GM13976 (cell line): ENCODE measurements at regions not wholly inside any gene's neighbourhood (a gene's known extent, or its start where the extent isn't known, plus 50 kb on each side); places are given as distances from the start of the nearest gene placed in this dataset.
A peak's percentile ranks its signal among the peaks of the same experiment; 100 is the strongest.

Source experiments
- DNase-seq: peaks from one replicate; pipeline ENCODE4 v3.0.0; 2012; ENCODE audit warnings: low spot score
- in situ Hi-C: fragments of 300-500 bp; cut with MboI; formaldehyde crosslinking; loops from one replicate; pipeline ENCODE4 v1.12.0; 2022; ENCODE audit warnings: low sequenced_read_pairs, mixed read lengths, inconsistent platforms; ENCODE audit not compliant: unreplicated experiment
- TF ChIP-seq, protein P1 (sequence below): IDR thresholded peaks from 2 replicates; pipeline ENCODE4 v1.5.1; 2012; ENCODE audit warnings: borderline replicate concordance, mild to moderate bottlenecking; ENCODE audit not compliant: insufficient read depth; ENCODE audit errors: extremely low read depth, missing control alignments, control extremely low read depth

DNA sequence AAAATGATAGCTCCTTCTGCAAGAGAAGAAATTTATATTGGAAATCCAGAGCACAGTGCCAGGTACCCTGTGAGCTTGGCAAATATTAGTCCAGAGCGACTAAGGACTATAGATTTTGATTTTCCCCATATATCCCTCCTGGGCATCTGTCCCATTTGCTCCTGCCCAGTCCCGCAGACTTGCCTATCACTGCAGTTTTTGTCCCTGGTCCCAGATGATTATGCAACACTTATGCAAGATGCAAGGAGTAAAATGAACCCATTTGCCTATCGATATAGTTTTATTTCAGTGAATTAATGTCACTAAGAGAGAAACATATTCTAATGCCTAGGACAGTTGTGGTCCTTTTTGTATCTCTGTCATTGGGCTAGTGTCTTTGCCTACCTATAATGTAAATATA is 215.9 kb upstream of the BMP4 start:
- in situ Hi-C loops: loop anchor here (10.0 kb wide), 1 partner anchor 638 kb away; no protein-coding TSS in a partner anchor
- TF ChIP-seq, protein P1, sequence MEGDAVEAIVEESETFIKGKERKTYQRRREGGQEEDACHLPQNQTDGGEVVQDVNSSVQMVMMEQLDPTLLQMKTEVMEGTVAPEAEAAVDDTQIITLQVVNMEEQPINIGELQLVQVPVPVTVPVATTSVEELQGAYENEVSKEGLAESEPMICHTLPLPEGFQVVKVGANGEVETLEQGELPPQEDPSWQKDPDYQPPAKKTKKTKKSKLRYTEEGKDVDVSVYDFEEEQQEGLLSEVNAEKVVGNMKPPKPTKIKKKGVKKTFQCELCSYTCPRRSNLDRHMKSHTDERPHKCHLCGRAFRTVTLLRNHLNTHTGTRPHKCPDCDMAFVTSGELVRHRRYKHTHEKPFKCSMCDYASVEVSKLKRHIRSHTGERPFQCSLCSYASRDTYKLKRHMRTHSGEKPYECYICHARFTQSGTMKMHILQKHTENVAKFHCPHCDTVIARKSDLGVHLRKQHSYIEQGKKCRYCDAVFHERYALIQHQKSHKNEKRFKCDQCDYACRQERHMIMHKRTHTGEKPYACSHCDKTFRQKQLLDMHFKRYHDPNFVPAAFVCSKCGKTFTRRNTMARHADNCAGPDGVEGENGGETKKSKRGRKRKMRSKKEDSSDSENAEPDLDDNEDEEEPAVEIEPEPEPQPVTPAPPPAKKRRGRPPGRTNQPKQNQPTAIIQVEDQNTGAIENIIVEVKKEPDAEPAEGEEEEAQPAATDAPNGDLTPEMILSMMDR: no peak
- DNase-seq: no peak

- TF ChIP-seq, protein P1: no peak
- in situ Hi-C loops: loop anchor here (10.0 kb wide), 1 partner anchor 639 kb away; no protein-coding TSS in a partner anchor
- no peak for DNase-seq
Observed at GRCh38 chr14:54173802-54174201, 217.2 kb upstream of the BMP4 start.

DNA sequence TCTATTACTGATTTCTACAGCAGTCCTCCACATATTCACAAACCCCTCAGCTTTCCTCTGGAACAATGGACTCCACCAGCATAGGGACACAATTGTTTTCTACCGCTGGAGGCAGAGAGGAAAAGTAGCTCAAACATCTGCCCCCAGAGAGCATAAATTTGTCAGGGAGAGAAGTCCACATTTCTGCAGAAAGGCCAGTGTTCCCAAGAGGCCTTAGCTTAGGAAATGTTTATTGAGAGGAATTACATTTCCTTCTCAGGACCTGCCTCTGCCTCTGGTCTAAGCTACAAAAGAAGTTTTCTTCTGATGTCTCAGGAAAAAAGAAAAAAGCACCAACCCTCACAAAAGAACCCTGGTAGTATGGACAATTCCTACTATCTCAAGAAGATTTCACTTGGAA is 217.8 kb upstream of the BMP4 start:
- DNase-seq: no peak
- TF ChIP-seq, protein P1: no peak
- in situ Hi-C loops: loop anchor here (10.0 kb wide), 1 partner anchor 640 kb away; no protein-coding TSS in a partner anchor

DNA sequence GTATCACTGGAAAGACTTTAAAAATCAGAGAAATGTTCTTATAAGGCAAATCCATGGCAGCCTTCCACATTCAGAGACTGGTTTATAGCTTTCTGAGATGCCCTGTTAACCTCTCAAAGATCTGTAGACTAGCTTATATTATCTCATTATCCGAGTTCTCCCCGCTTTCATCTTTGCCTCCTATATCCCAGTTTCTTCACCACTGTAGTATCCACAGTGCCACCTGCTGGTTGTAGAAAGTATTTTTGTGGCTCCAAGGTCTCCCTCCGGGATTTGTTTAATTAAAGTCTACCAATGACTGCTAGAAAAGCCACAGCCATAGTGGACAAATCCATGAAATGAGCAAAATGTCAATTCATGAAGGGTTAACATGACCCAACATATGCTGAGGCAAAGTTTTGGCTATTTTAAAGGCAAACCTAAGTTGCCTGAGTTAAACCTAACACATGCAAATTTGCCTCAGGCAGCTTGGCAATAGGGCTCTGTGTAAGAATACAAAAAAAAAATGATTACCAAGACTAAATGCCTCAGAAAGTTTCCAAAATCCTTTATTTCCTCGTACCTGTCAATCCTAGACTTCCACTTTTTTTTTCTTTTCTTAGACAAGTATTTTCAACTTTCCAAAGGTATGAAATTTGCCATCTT is 218.8 kb upstream of the BMP4 start:
- TF ChIP-seq, protein P1: peak; percentile 52
- in situ Hi-C loops: loop anchor here (10.0 kb wide), 1 partner anchor 641 kb away; no protein-coding TSS in a partner anchor
- DNase-seq: peak; percentile 44

DNA sequence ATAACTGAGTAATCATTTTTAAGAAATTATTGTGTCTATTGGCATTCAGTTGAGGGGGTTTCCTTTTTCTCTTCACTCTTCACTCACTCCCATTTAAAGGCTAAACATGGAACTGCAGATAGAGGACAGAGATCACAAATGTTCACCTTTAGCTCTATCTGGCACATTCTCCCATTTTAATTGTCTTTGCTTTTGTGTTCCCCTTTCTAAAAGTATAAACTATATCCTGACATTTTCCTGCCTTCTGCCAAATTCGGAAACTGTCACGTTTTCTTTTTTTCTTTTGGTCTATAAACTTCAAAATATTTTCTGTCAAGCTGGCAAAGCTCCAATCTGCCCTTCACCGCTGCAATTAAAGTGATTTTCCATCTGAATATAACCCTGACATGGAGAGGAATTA is 219.8 kb upstream of the CDKN3 start:
- no peak for DNase-seq
- in situ Hi-C loops: loop anchor here (10.0 kb wide), 1 partner anchor 642 kb away; no protein-coding TSS in a partner anchor
- TF ChIP-seq, protein P1: no peak

DNA sequence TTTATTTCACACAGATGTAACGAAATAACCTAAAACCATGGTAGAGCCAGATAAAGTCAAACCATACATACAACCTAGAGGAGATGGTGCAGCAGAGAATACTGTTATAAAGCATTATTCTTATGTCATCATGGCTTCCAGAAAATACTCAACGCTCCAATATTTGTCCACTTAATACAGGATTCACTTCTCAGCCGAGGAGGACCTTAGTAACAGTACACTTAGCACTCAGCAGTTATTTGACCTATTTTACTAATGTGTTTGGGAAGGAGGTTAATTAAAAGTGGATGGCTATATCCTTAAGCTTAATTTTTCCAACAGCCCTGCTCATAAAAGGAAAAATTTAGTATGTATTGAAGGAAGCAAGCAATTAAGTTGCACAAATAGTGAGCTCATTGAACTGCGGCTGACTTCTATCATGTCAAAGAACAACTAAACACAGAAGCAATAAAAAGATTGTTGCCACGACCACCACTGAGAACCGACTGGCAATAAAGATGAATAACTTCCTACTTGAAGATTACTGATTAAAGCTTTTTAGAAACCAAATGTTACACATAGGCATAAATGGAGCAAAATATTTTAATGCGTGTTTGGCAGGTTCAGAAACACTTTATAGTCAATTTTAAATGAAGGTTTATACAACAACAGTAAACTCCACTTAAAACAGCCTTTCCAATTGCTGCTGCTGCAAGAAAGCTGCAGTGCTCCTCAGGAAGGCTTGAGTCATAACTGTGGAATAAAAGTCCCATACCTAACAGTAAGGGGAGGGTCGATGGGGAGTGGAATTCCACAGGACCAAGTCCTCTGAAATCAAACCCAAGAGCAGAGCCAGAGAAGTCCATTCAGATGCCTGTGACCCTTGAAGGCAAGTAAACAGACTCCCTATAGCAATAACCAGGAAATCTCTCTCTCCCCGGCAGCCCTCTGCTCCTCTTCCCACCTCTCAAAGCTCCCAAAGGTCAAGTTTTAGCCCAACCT is 218.9 kb upstream of the CDKN3 start:
- no peak for DNase-seq

More for the DNA sequence above, 218.9 kb upstream of the CDKN3 start:
- TF ChIP-seq, protein P1: no peak
- in situ Hi-C loops: loop anchor here (10.0 kb wide), 1 partner anchor 643 kb away; no protein-coding TSS in a partner anchor
